Tibial nerve (tissue), 4 donors: ENCODE measurements at regions not wholly inside any gene's neighbourhood (a gene's known extent, or its start where the extent isn't known, plus 50 kb on each side); places are given as distances from the start of the nearest gene placed in this dataset.
"Not testable (repeated sequence)": the region's sequence is repeated elsewhere in the genome, so short reads cannot be mapped to it uniquely, and the experiment has no call there.

Experiments used
- DNase-seq, 2 donors: peaks; one replicate each; pipeline ENCODE4 v3.0.0-alpha.2; 2019; ENCODE audit warnings: low spot score in 2 of 2
- H3K27ac ChIP-seq, 4 donors: fragments of 200-600 bp; sonication (generic) in 3 of 4; one replicate each; pipeline ENCODE4 v1.5.1; 2017 to 2019; ENCODE audit warnings: mild to moderate bottlenecking in 1 of 4
- H3K27me3 ChIP-seq, 2 donors: fragments of 200-600 bp; sonication (generic) in 1 of 2; one replicate each; pipeline versions ENCODE4 v1.5.1 to v1.6.0; 2017 to 2019
- H3K36me3 ChIP-seq, 3 donors: fragments of 200-600 bp; sonication (generic); one replicate each; pipeline ENCODE4 v1.5.1; 2018 to 2019
- H3K4me1 ChIP-seq, 4 donors: fragments of 200-600 bp; sonication (generic) in 3 of 4; one replicate each; pipeline ENCODE4 v1.5.1; 2017 to 2019
- H3K4me3 ChIP-seq, 4 donors: fragments of 200-600 bp; sonication (generic) in 3 of 4; one replicate each; pipeline ENCODE4 v1.5.1; 2017 to 2019; ENCODE audit warnings: mild to moderate bottlenecking in 1 of 4, moderate library complexity in 1 of 4
- H3K9me3 ChIP-seq, 4 donors: fragments of 200-600 bp; sonication (generic) in 3 of 4; one replicate each; pipeline ENCODE4 v1.5.1; 2017 to 2019
- EP300 ChIP-seq, 2 donors: sonication (generic); formaldehyde crosslinking; IDR thresholded peaks; one replicate each; pipeline ENCODE4 v1.6.1; 2017; ENCODE audit warnings: antibody characterized with exemption in 2 of 2, mild to moderate bottlenecking in 1 of 2
- POLR2A ChIP-seq, 2 donors: fragments of 450-650 bp; IDR thresholded peaks; one replicate each; pipeline ENCODE4 v1.6.1; 2017; ENCODE audit warnings: antibody characterized with exemption in 2 of 2, mild to moderate bottlenecking in 2 of 2, moderate library complexity in 2 of 2
- WGBS, 2 donors: methylation state at CpG; one replicate each; pipeline ENCODE4 v1.1.5; 2018; 5-methylcytosine and 5-hydroxymethylcytosine counted together
- TF ChIP-seq, protein P1 (sequence below), 5 experiments: fragments of 200-600 bp in 3 of 5; fragments of 450-650 bp in 2 of 5; sonication (generic) in 3 of 5; IDR thresholded peaks; one replicate each; pipeline ENCODE4 v1.5.1; 2016 to 2019; ENCODE audit warnings: antibody characterized with exemption in 5 of 5, mild to moderate bottlenecking in 3 of 5, moderate library complexity in 2 of 5

DNA sequence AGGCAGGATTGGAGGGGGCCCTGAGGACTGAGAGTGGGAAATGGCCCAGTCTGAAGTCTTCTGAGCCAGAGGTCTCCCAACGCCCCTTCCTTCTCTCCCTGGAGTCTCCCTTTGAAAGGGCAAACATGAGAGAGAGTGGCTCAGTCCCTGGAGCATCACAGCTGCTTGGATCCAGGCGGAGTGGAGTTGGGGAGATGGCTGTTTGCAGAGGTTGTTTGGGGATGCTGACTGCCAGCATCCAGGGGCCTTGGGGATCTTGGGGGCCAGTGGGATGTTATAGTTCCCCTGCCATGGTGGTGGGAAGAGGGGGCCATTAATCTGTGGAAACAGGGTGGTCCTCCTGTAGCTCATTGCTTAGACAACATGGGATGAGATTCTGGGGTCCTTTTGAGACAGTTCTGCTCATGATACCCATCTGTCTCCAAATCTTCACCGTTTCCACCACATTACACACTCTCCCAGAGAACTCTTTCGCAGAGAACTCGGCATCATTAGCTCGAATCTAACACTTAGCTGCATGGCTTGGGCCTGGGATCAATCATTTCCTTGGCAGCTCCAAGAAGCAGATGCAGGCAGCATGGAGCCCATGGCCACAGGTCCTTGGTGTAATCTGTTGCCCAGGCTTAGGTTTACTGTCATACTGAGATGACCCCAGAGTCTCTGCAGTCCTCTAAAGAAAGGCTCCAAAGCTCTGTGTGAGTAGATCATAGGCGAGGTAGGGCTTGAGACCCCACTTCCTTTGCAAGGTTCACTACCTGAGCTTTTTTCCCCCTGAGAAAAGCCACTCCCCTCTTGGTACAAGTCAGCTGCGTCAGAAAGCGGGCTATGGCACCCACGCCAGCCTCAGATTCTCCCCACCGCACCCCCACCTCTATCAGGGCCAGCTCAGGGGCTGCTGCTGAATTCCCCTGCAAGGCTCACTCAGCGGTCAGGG is 54.4 kb upstream of the SH3PXD2B start:
- peak in 1 of 2 donors; percentile 3 for DNase-seq
- 86 to 90% methylated on average over 11 to 12 of the region's 12 CpGs for WGBS, 2 donors
- H3K27ac ChIP-seq = peak overlapping the region in 1 of 4 donors; percentile 26

DNA sequence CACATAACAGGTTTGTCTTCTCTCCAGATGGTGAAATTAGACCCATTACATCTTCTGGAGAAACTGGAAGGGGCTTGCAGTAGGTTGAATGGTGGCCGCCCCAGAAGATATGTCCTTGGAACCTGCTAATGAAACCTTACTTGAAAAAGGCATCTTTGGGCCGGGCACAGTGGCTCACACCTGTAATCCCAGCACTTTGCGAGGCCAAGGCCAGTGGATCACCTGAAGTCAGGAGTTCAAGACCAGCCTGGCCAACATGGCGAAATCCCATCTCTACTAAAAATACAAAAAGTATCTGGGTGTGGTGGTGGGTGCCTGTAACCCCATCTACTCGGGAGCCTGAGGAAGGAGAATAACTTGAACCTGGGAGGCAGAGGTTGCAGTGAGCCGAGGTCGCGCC is 53.2 kb upstream of the SH3PXD2B start:
- Histone ChIP-seq H3K4me1 (peaks cover 0 to 29% (median 14%) of the 10 kb centered on the region in 4 donors), H3K9me3 (peaks cover 0 to 17% (median 8%) of the 10 kb centered on the region in 4 donors)
- DNase-seq = peak in 1 of 2 donors; percentile 0
- 79 to 87% methylated on average over 8 of the region's 8 CpGs for WGBS, 2 donors
- not testable (repeated sequence) for H3K27ac ChIP-seq, H3K4me3 ChIP-seq, H3K27me3 ChIP-seq, H3K36me3 ChIP-seq

More for the DNA sequence above, 54.4 kb upstream of the SH3PXD2B start:
- TF ChIP-seq POLR2A (IDR thresholded peaks at IDR 0.05) (no peak), EP300 (IDR thresholded peaks at IDR 0.05) (no peak)
- TF ChIP-seq, protein P1, sequence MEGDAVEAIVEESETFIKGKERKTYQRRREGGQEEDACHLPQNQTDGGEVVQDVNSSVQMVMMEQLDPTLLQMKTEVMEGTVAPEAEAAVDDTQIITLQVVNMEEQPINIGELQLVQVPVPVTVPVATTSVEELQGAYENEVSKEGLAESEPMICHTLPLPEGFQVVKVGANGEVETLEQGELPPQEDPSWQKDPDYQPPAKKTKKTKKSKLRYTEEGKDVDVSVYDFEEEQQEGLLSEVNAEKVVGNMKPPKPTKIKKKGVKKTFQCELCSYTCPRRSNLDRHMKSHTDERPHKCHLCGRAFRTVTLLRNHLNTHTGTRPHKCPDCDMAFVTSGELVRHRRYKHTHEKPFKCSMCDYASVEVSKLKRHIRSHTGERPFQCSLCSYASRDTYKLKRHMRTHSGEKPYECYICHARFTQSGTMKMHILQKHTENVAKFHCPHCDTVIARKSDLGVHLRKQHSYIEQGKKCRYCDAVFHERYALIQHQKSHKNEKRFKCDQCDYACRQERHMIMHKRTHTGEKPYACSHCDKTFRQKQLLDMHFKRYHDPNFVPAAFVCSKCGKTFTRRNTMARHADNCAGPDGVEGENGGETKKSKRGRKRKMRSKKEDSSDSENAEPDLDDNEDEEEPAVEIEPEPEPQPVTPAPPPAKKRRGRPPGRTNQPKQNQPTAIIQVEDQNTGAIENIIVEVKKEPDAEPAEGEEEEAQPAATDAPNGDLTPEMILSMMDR (IDR thresholded peaks at IDR 0.05) = no peak
- peaks cover 0 to 18% (median 9%) of the 10 kb centered on the region in 4 donors for H3K4me1 ChIP-seq
- no peak overlapping the region for H3K4me3 ChIP-seq
- no peaks in the 10 kb centered on the region for H3K27me3 ChIP-seq
- no peaks in the 10 kb centered on the region for H3K36me3 ChIP-seq
- peaks cover 0 to 28% (median 11%) of the 10 kb centered on the region in 4 donors for H3K9me3 ChIP-seq

DNA sequence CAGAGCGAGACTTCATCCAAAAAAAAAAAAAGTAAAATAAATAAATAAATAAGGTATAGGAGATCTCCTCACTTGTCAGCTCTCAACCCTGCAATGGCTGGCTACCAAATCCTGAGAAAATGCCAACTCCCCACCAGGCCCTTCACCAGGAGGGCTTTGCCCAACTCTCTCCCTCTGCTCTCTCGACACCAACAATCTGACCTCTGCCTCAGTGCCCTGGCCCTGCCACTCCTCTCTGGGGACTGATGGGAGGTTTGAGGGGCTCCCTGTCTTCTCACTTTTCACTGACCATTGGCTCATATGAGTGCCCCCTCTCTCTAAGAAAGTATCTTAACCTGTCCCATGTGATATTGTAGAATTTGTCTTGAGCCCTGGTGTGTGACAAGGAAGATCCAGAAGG is 52.6 kb upstream of the SH3PXD2B start:
- peak in 1 of 2 donors; percentile 2 for DNase-seq
- 83 to 88% methylated on average over 2 of the region's 2 CpGs for WGBS, 2 donors

DNA sequence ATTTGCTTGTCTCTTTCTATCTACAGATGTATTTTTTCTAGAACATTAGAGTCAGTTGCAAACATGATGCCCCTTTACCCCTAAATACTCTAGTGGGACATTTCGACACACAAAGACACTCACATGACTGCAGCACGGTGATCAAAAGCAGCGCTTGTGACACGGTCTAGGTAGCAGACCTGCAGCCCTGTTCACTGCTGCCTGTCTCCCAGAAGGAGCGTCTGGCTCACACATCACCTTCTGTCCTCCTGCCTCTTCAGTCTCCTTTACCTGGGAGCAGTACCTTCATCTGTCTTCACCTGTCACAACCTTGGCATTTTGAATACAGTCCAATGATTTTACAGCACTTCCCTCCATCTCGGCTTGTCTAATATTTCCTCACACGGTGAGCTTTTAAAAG is 51.9 kb upstream of the SH3PXD2B start:
- no peak for DNase-seq
- H3K9me3 ChIP-seq = peaks cover 0 to 6% (median 1%) of the 10 kb centered on the region in 4 donors
- peak overlapping the region in 1 of 4 donors; percentile 70 for H3K27ac ChIP-seq
- peaks cover 0 to 29% (median 14%) of the 10 kb centered on the region in 4 donors for H3K4me1 ChIP-seq
- H3K4me3 ChIP-seq = no peak overlapping the region
- 78 to 81% methylated on average over 7 of the region's 7 CpGs for WGBS, 2 donors
- no peaks in the 10 kb centered on the region for H3K27me3 ChIP-seq
- TF ChIP-seq, protein P1 (IDR thresholded peaks at IDR 0.05) = no peak
- no peak for TF ChIP-seq EP300 (IDR thresholded peaks at IDR 0.05)
- no peak for TF ChIP-seq POLR2A (IDR thresholded peaks at IDR 0.05)
- H3K36me3 ChIP-seq = no peaks in the 10 kb centered on the region

More for the DNA sequence above, 52.6 kb upstream of the SH3PXD2B start:
- Histone ChIP-seq H3K9me3 (peaks cover 0 to 12% (median 5%) of the 10 kb centered on the region in 4 donors), H3K27ac (no peak overlapping the region), H3K36me3 (no peaks in the 10 kb centered on the region), H3K4me3 (no peak overlapping the region), H3K4me1 (peaks cover 0 to 29% (median 14%) of the 10 kb centered on the region in 4 donors), H3K27me3 (no peaks in the 10 kb centered on the region)
- TF ChIP-seq POLR2A (IDR thresholded peaks at IDR 0.05) = no peak
- TF ChIP-seq, protein P1 (IDR thresholded peaks at IDR 0.05) = no peak
- TF ChIP-seq EP300 (IDR thresholded peaks at IDR 0.05) = no peak

DNA sequence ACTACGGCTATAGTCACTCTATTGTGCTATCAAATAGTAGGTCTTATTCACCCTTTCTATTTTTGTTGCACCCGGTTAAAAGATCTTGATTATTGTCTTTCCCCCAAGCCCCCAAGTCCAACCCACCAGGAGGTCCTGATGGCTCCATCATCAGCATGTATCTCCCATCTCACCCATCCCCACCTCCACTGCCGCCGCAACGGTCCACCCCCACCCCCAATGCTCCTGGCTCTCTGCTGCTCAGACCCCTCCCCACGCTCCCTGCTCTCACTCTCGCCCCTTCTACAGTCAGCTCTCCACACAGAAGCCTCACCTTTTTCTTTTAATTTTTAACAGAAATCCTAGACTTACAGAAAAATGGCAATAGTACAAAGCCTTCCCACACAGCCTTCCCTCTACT is 51.5 kb upstream of the SH3PXD2B start:
- Histone ChIP-seq H3K9me3 (peaks cover 0 to 1% (median 0%) of the 10 kb centered on the region in 4 donors), H3K4me3 (no peak overlapping the region), H3K27me3 (no peaks in the 10 kb centered on the region), H3K4me1 (peaks cover 0 to 29% (median 14%) of the 10 kb centered on the region in 4 donors), H3K36me3 (no peaks in the 10 kb centered on the region), H3K27ac (peak overlapping the region in 1 of 4 donors; percentile 70)
- 78% methylated on average over 7 of the region's 7 CpGs for WGBS, 2 donors
- peak in 1 of 2 donors; percentile 2 for DNase-seq
- TF ChIP-seq POLR2A (IDR thresholded peaks at IDR 0.05) (no peak), EP300 (IDR thresholded peaks at IDR 0.05) (no peak)
- TF ChIP-seq, protein P1 (IDR thresholded peaks at IDR 0.05) = no peak
